ENCODE measurements at regions not wholly inside any gene's neighbourhood (a gene's known extent, or its start where the extent isn't known, plus 50 kb on each side); places are given as distances from the start of the nearest gene placed in this dataset.

DNA sequence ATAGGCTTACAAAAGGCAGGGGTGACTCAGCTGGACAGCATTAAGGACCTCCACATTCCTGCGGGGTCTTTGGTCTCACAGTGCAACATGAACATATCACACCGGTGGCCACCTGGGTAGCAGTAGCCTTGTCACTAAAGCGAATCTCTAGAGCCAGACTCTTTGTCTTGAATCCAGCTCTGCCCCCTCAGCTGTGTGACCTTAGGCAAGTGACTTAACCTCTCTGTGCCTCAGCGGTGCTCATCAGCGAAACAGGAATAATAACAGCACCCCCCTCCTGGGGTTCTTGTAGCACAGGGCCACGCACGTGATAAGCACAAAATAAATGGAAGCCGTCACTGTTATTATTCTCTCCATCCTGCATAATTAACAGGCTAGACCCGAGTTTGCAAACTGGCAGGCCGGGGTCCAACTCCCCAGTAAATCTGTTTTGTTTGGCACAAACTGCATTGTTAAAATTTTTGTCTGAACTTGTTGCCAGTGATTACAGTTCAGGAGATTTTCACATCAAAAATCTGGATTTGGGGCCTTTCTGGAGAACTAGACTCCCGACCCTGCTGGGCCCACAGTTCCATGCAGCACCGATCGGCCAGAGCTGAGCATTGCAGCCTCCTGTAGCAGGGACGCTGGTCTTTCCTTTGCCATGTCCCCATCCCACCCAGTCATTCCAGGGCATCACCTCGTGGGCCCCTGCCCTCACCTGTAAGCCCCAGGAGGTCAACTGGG lies 174.8 kb downstream of the PHETA1 start:
- peaks cover 3% of the 10 kb centered on the region for H3K27me3 ChIP-seq (replicated peaks; ENCODE audit: control insufficient read depth, insufficient read depth, low read length)
- no peaks in the 10 kb centered on the region for H3K36me3 ChIP-seq (ENCODE audit: control insufficient read depth, insufficient read depth, low read length)
- H3K4me3 ChIP-seq (replicated peaks; ENCODE audit: low read depth, low read length), result no peak overlapping the region
- DNase-seq (ENCODE audit: extremely low read depth, insufficient read length), result no peak
- TF ChIP-seq, protein P1, sequence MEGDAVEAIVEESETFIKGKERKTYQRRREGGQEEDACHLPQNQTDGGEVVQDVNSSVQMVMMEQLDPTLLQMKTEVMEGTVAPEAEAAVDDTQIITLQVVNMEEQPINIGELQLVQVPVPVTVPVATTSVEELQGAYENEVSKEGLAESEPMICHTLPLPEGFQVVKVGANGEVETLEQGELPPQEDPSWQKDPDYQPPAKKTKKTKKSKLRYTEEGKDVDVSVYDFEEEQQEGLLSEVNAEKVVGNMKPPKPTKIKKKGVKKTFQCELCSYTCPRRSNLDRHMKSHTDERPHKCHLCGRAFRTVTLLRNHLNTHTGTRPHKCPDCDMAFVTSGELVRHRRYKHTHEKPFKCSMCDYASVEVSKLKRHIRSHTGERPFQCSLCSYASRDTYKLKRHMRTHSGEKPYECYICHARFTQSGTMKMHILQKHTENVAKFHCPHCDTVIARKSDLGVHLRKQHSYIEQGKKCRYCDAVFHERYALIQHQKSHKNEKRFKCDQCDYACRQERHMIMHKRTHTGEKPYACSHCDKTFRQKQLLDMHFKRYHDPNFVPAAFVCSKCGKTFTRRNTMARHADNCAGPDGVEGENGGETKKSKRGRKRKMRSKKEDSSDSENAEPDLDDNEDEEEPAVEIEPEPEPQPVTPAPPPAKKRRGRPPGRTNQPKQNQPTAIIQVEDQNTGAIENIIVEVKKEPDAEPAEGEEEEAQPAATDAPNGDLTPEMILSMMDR (IDR thresholded peaks at IDR 0.05; ENCODE audit: insufficient read depth, low read length, poor library complexity, severe bottlenecking), result no peak

DNA sequence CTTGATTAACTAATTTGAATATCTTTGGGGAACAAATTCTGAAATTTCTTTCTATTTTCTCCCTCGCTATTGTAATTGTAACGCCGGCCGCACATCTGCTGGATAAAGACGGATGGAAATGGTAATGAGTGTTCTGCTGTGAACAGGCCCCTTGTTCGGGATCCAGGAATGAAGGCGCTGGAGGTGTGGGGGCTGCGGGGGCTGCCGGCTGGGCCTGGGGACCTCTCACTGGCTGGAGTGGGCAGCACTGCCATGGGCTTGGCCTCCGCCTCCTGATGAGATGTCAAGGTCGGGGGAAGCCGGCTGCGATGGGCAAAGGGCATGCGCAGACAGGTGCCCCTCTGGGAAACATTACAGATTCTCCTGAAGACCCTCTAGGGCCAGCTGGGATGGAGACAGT lies 175.4 kb downstream of the PHETA1 start:
- no peak for DNase-seq (ENCODE audit: extremely low read depth, insufficient read length)
- TF ChIP-seq, protein P1 (IDR thresholded peaks at IDR 0.05; ENCODE audit: insufficient read depth, low read length, poor library complexity, severe bottlenecking), result no peak
- Histone ChIP-seq H3K27me3 (replicated peaks; ENCODE audit: control insufficient read depth, insufficient read depth, low read length) (peaks cover 3% of the 10 kb centered on the region), H3K4me3 (replicated peaks; ENCODE audit: low read depth, low read length) (no peak overlapping the region), H3K36me3 (ENCODE audit: control insufficient read depth, insufficient read depth, low read length) (no peaks in the 10 kb centered on the region)

DNA sequence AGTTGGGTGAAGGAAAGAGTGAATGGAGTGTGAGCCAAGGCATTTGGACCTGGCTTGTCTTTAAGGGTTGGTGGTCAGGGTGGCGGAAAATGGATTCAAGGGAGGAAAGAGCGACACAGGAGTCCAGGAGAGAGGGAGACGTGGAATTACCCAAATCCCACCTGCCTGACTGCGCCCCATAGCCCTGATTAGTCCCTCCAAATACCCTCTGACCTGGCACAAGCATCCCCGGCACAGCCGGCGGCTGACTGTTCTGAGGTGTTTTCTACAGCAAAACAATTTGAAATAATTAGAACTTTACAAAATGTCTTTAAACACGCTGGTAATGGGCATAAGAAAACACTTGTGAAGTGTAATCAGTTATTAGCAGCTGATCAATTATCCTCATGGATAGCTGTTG lies 175.8 kb downstream of the PHETA1 start:
- no peak overlapping the region for H3K4me3 ChIP-seq (replicated peaks; ENCODE audit: low read depth, low read length)
- TF ChIP-seq, protein P1 (IDR thresholded peaks at IDR 0.05; ENCODE audit: insufficient read depth, low read length, poor library complexity, severe bottlenecking), result no peak
- no peaks in the 10 kb centered on the region for H3K36me3 ChIP-seq (ENCODE audit: control insufficient read depth, insufficient read depth, low read length)
- H3K27me3 ChIP-seq (replicated peaks; ENCODE audit: control insufficient read depth, insufficient read depth, low read length), result peaks cover 3% of the 10 kb centered on the region
- no peak for DNase-seq (ENCODE audit: extremely low read depth, insufficient read length)

DNA sequence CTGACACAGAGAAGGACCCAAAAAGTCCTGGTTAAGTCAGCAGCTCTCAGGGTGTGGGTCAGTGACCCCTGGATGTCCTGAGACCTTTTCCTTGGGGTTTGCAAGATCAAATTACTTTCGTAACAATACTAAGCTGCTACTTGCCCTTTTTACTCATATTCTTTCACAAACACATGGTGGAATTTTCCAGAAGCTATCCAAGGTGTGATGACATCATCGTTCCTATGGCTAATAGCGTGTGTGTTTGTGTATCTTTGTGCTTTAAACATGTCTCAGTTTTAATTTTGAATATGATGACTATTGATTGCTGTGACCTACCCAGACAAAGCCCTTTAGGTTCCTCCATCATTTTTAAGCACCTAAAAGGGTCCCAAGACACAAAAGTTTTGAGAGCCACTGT lies 176.2 kb downstream of the PHETA1 start:
- TF ChIP-seq, protein P1 (IDR thresholded peaks at IDR 0.05; ENCODE audit: insufficient read depth, low read length, poor library complexity, severe bottlenecking), result no peak
- Histone ChIP-seq H3K27me3 (replicated peaks; ENCODE audit: control insufficient read depth, insufficient read depth, low read length) (peaks cover 3% of the 10 kb centered on the region), H3K36me3 (ENCODE audit: control insufficient read depth, insufficient read depth, low read length) (no peaks in the 10 kb centered on the region), H3K4me3 (replicated peaks; ENCODE audit: low read depth, low read length) (no peak overlapping the region)
- DNase-seq (ENCODE audit: extremely low read depth, insufficient read length), result no peak

DNA sequence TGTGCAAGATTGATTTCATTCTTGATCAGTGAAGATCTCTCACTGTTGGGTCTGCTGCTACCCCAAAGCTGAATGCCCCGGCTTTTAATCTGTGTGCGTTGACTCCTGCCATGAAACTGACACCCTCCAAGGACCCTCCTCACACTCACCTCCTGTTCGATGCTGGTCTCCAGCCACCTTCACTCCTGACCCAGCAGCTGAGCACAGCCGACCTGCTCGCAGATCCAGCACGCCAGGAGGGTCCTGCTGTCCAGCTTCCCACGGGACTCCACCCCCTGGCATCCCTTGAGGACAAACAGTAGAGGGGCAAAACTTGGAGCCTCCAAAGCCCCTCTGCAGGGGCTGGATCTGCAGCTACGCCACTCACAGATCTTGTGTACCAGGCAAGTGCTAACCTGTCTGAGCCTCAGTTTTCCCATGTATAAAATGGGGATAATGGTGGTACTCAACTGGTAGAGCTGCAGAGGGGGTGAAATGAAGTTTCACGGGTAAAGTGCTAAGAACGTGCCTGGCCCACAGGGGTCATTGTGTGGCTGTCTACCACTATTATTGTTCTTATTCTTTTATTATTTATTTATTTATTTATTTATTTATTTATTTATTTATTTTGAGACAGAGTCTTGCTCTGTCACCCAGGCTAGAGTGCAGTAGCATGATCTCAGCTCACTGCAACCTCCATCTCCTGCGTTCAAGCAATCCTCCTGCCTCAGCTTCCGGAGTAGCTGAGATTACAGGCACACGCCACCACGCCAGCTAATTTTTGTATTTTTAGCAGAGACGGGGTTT lies 178.0 kb downstream of the PHETA1 start:
- no peaks in the 10 kb centered on the region for H3K36me3 ChIP-seq (ENCODE audit: control insufficient read depth, insufficient read depth, low read length)
- TF ChIP-seq, protein P1 (IDR thresholded peaks at IDR 0.05; ENCODE audit: insufficient read depth, low read length, poor library complexity, severe bottlenecking), result no peak
- H3K27me3 ChIP-seq (replicated peaks; ENCODE audit: control insufficient read depth, insufficient read depth, low read length), result peaks cover 3% of the 10 kb centered on the region
- DNase-seq (ENCODE audit: extremely low read depth, insufficient read length), result no peak
- H3K4me3 ChIP-seq (replicated peaks; ENCODE audit: low read depth, low read length), result no peak overlapping the region

Data from GM06990 (cell line).